Testis (tissue), 2 donors: ENCODE measurements at regions not wholly inside any gene's neighbourhood (a gene's known extent, or its start where the extent isn't known, plus 50 kb on each side); places are given as distances from the start of the nearest gene placed in this dataset.

ENCODE experiments used
- POLR2A ChIP-seq: fragments of 450-650 bp; IDR thresholded peaks from one replicate; pipeline ENCODE4 v1.6.1; 2017; ENCODE audit warnings: antibody characterized with exemption, mild to moderate bottlenecking, moderate library complexity
- TF ChIP-seq, protein P1 (sequence below), 3 experiments: fragments of 450-650 bp in 2 of 3; fragments of 200-600 bp in 1 of 3; sonication (generic) in 1 of 3; IDR thresholded peaks; one replicate each; pipeline ENCODE4 v1.5.1; 2016 to 2019; ENCODE audit warnings: antibody characterized with exemption in 3 of 3, mild to moderate bottlenecking in 2 of 3, moderate library complexity in 1 of 3

DNA sequence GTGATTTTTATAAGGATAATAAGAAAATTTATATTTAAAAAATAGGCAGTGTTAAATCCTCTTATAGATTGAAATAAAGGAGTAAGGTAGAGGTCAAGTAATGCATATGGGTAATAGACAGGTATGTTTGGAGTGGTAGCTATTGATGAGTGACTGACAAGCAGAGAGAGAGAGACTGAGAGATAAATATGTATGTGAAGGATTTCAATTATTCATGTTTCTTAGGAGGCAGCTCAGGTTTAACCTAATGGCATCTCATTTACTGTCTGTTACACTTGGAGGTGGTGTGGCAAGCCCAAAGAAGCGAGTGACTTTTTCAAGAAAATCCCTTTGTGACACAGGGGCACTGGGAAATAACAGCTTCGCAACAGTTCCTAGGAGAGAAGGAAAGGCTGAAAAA, 120.2 kb downstream of the KIF2B start:
- no peak for TF ChIP-seq POLR2A
- TF ChIP-seq, protein P1, sequence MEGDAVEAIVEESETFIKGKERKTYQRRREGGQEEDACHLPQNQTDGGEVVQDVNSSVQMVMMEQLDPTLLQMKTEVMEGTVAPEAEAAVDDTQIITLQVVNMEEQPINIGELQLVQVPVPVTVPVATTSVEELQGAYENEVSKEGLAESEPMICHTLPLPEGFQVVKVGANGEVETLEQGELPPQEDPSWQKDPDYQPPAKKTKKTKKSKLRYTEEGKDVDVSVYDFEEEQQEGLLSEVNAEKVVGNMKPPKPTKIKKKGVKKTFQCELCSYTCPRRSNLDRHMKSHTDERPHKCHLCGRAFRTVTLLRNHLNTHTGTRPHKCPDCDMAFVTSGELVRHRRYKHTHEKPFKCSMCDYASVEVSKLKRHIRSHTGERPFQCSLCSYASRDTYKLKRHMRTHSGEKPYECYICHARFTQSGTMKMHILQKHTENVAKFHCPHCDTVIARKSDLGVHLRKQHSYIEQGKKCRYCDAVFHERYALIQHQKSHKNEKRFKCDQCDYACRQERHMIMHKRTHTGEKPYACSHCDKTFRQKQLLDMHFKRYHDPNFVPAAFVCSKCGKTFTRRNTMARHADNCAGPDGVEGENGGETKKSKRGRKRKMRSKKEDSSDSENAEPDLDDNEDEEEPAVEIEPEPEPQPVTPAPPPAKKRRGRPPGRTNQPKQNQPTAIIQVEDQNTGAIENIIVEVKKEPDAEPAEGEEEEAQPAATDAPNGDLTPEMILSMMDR (IDR thresholded peaks at IDR 0.05): no peak
